WTC11 (cell line): ENCODE measurements at regions not wholly inside any gene's neighbourhood (a gene's known extent, or its start where the extent isn't known, plus 50 kb on each side); places are given as distances from the start of the nearest gene placed in this dataset.

Source experiments
- ELF4 ChIP-seq: sonication (generic); formaldehyde crosslinking; IDR thresholded peaks from 2 replicates; pipeline ENCODE4 v1.8.1; 2022; ENCODE audit warnings: low read depth, mild to moderate bottlenecking, moderate library complexity, missing genetic modification reagents
- FOXK1 ChIP-seq: sonication (generic); formaldehyde crosslinking; IDR thresholded peaks from 2 replicates; pipeline ENCODE4 v1.8.0; 2022; ENCODE audit warnings: mild to moderate bottlenecking, moderate library complexity, missing genetic modification reagents
- PRDM15 ChIP-seq: sonication (generic); formaldehyde crosslinking; IDR thresholded peaks from 2 replicates; pipeline ENCODE4 v1.8.0; 2022; ENCODE audit warnings: missing genetic modification reagents

GRCh38 chr4:66930206-66930605 lies 615.1 kb downstream of the CENPC start:
- TF ChIP-seq ELF4 (CRISPR knock-in tag) (no peak), PRDM15 (CRISPR knock-in tag) (no peak), FOXK1 (CRISPR knock-in tag) (no peak)
